ENCODE measurements at regions not wholly inside any gene's neighbourhood (a gene's known extent, or its start where the extent isn't known, plus 50 kb on each side); places are given as distances from the start of the nearest gene placed in this dataset.

GRCh38 chr4:146029939-146030710 lies 91.5 kb upstream of the ZNF827 start:
- Histone ChIP-seq H3K4me1 (replicated peaks) (no peaks in the 10 kb centered on the region), H3K9me3 (replicated peaks) (no peaks in the 10 kb centered on the region), H3K27me3 (replicated peaks) (no peaks in the 10 kb centered on the region), H3K36me3 (no peaks in the 10 kb centered on the region), H3K27ac (no peak overlapping the region), H3K4me3 (no peak overlapping the region)
- DNase-seq (ENCODE audit: low read depth in 1 of 2, low spot score in 2 of 2) = no peak

- no peak for DNase-seq (ENCODE audit: low read depth in 1 of 2, low spot score in 2 of 2)
- no peak overlapping the region for H3K27ac ChIP-seq
Observed at GRCh38 chr4:146029147-146029546, 90.5 kb upstream of the ZNF827 start.

GRCh38 chr4:146027761-146028160 lies 89.1 kb upstream of the ZNF827 start:
- H3K4me1 ChIP-seq (replicated peaks) = no peaks in the 10 kb centered on the region
- no peaks in the 10 kb centered on the region for H3K36me3 ChIP-seq
- H3K4me3 ChIP-seq = no peak overlapping the region
- no peak overlapping the region for H3K27ac ChIP-seq
- no peak for DNase-seq (ENCODE audit: low read depth in 1 of 2, low spot score in 2 of 2)
- no peaks in the 10 kb centered on the region for H3K9me3 ChIP-seq (replicated peaks)
- H3K27me3 ChIP-seq (replicated peaks) = no peaks in the 10 kb centered on the region

More at GRCh38 chr4:146029147-146029546, 90.5 kb upstream of the ZNF827 start:
- H3K4me1 ChIP-seq (replicated peaks) = no peaks in the 10 kb centered on the region
- H3K4me3 ChIP-seq = no peak overlapping the region
- H3K36me3 ChIP-seq = no peaks in the 10 kb centered on the region
- no peaks in the 10 kb centered on the region for H3K9me3 ChIP-seq (replicated peaks)
- no peaks in the 10 kb centered on the region for H3K27me3 ChIP-seq (replicated peaks)

- Histone ChIP-seq H3K27me3 (replicated peaks) (no peaks in the 10 kb centered on the region), H3K4me1 (replicated peaks) (no peaks in the 10 kb centered on the region), H3K36me3 (no peaks in the 10 kb centered on the region), H3K27ac (no peak overlapping the region), H3K9me3 (replicated peaks) (no peaks in the 10 kb centered on the region), H3K4me3 (no peak overlapping the region)
- DNase-seq (ENCODE audit: low read depth in 1 of 2, low spot score in 2 of 2) = no peak
Observed at GRCh38 chr4:146023334-146023967, 84.8 kb upstream of the ZNF827 start.

- no peak for DNase-seq (ENCODE audit: low read depth in 1 of 2, low spot score in 2 of 2)
- Histone ChIP-seq H3K27me3 (replicated peaks) (no peaks in the 10 kb centered on the region), H3K4me1 (replicated peaks) (no peaks in the 10 kb centered on the region), H3K9me3 (replicated peaks) (no peaks in the 10 kb centered on the region), H3K27ac (no peak overlapping the region), H3K4me3 (no peak overlapping the region), H3K36me3 (no peaks in the 10 kb centered on the region)
Observed at GRCh38 chr4:146022541-146022940, 83.9 kb upstream of the ZNF827 start.

GRCh38 chr4:146018247-146018646 lies 79.6 kb upstream of the ZNF827 start:
- Histone ChIP-seq H3K4me1 (replicated peaks) (no peaks in the 10 kb centered on the region), H3K36me3 (no peaks in the 10 kb centered on the region), H3K27ac (no peak overlapping the region), H3K9me3 (replicated peaks) (0 out of 2 replicates have a peak, but pooled peaks cover 2% of the 10 kb centered on the region), H3K4me3 (no peak overlapping the region), H3K27me3 (replicated peaks) (no peaks in the 10 kb centered on the region)
- DNase-seq (ENCODE audit: low read depth in 1 of 2, low spot score in 2 of 2) = no peak

GRCh38 chr4:146004730-146005129 lies 66.1 kb upstream of the ZNF827 start:
- Histone ChIP-seq H3K4me3 (no peak overlapping the region), H3K4me1 (replicated peaks) (no peaks in the 10 kb centered on the region), H3K9me3 (replicated peaks) (no peaks in the 10 kb centered on the region), H3K36me3 (no peaks in the 10 kb centered on the region), H3K27ac (no peak overlapping the region), H3K27me3 (replicated peaks) (no peaks in the 10 kb centered on the region)
- DNase-seq (ENCODE audit: low read depth in 1 of 2, low spot score in 2 of 2) = no peak

GRCh38 chr4:145988628-145989027 lies 50.0 kb upstream of the ZNF827 start:
- Histone ChIP-seq H3K36me3 (no peaks in the 10 kb centered on the region), H3K27me3 (replicated peaks) (no peaks in the 10 kb centered on the region), H3K4me1 (replicated peaks) (no peaks in the 10 kb centered on the region), H3K9me3 (replicated peaks) (no peaks in the 10 kb centered on the region), H3K4me3 (no peak overlapping the region), H3K27ac (no peak overlapping the region)
- DNase-seq (ENCODE audit: low read depth in 1 of 2, low spot score in 2 of 2) = no peak

Measured in SJSA1 (cell line).